ENCODE measurements at regions not wholly inside any gene's neighbourhood (a gene's known extent, or its start where the extent isn't known, plus 50 kb on each side); places are given as distances from the start of the nearest gene placed in this dataset.
"Not testable (repeated sequence)": the region's sequence is repeated elsewhere in the genome, so short reads cannot be mapped to it uniquely, and the experiment has no call there.

DNA sequence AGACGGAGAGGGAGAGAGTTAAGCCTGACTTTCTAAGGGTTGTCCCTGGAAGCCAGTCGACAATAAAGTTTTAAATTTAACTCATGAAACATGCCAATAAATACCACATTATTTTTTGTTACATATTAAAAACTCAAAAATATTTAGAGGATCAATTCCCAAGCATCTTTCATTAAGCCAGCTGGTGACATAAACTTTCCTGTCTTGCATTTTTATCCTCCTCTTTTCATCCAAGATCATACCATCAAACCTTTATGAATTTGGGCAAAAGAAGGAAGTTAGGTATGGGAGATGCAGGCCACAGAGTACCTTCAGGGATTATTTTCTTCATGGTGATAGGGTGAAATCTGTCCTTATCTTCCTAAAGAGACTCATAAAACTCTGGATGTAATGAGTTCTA is 178.3 kb upstream of the FBXL17 start:
- DNase-seq (ENCODE audit: low spot score in 2 of 2) (no peak), ATAC-seq (replicated peaks; ENCODE audit: extremely low read depth, poor library complexity, severe bottlenecking) (no peak)
- Mint-ChIP-seq H3K27ac (ENCODE audit: low read depth) (no peak overlapping the region), H3K9me3 (no peaks in the 10 kb centered on the region), H3K36me3 (ENCODE audit: insufficient read depth) (no peaks in the 10 kb centered on the region), H3K4me3 (no peak overlapping the region), H3K27me3 (peaks cover 13% of the 10 kb centered on the region), H3K4me1 (no peaks in the 10 kb centered on the region)

GRCh38 chr5:108558840-108559239 is 176.9 kb upstream of the FBXL17 start:
- H3K4me3 Mint-ChIP-seq; H3K4me1 Mint-ChIP-seq; H3K9me3 Mint-ChIP-seq; ATAC-seq (replicated peaks; ENCODE audit: extremely low read depth, poor library complexity, severe bottlenecking); DNase-seq (ENCODE audit: low spot score in 2 of 2); H3K27ac Mint-ChIP-seq (ENCODE audit: low read depth); H3K36me3 Mint-ChIP-seq (ENCODE audit: insufficient read depth): not testable (repeated sequence)
- peaks cover 18% of the 10 kb centered on the region for H3K27me3 Mint-ChIP-seq

- H3K9me3 Mint-ChIP-seq; H3K36me3 Mint-ChIP-seq (ENCODE audit: insufficient read depth); DNase-seq (ENCODE audit: low spot score in 2 of 2); H3K4me3 Mint-ChIP-seq; H3K4me1 Mint-ChIP-seq; ATAC-seq (replicated peaks; ENCODE audit: extremely low read depth, poor library complexity, severe bottlenecking); H3K27ac Mint-ChIP-seq (ENCODE audit: low read depth): not testable (repeated sequence)
- peaks cover 18% of the 10 kb centered on the region for H3K27me3 Mint-ChIP-seq
These were observed 176.2 kb upstream of the FBXL17 start for GRCh38 chr5:108558142-108558541.

DNA sequence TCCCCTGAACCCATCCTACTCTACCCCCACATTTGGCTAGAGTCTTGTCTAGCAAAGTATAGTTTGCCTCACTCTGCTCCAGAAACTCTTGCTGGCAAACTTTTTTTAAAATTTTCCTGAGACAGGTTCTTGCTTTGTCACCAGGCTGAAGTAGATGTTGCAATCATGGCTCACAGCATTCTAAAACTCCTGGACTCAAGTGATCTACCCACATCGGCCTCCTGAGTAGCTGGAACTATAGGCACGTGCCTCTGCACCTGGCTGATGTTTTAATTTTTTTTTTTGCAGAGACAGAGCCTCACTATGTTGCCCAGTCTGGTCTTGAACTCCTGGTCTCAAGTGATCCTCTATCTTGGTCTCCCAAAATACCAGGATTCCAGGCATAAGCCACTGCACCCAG is 175.8 kb upstream of the FBXL17 start:
- no peak overlapping the region for H3K4me3 Mint-ChIP-seq
- no peaks in the 10 kb centered on the region for H3K9me3 Mint-ChIP-seq
- no peak for DNase-seq (ENCODE audit: low spot score in 2 of 2)
- no peak overlapping the region for H3K27ac Mint-ChIP-seq (ENCODE audit: low read depth)
- ATAC-seq (replicated peaks; ENCODE audit: extremely low read depth, poor library complexity, severe bottlenecking), result no peak
- no peaks in the 10 kb centered on the region for H3K4me1 Mint-ChIP-seq
- H3K27me3 Mint-ChIP-seq, result peaks cover 15% of the 10 kb centered on the region
- H3K36me3 Mint-ChIP-seq (ENCODE audit: insufficient read depth), result no peaks in the 10 kb centered on the region

GRCh38 chr5:108556441-108557145 is 174.7 kb upstream of the FBXL17 start:
- Mint-ChIP-seq H3K4me1 (no peaks in the 10 kb centered on the region), H3K27ac (ENCODE audit: low read depth) (no peak overlapping the region), H3K36me3 (ENCODE audit: insufficient read depth) (no peaks in the 10 kb centered on the region), H3K4me3 (no peak overlapping the region), H3K27me3 (peaks cover 9% of the 10 kb centered on the region), H3K9me3 (no peaks in the 10 kb centered on the region)
- ATAC-seq (replicated peaks; ENCODE audit: extremely low read depth, poor library complexity, severe bottlenecking) (no peak), DNase-seq (ENCODE audit: low spot score in 2 of 2) (no peak)

DNA sequence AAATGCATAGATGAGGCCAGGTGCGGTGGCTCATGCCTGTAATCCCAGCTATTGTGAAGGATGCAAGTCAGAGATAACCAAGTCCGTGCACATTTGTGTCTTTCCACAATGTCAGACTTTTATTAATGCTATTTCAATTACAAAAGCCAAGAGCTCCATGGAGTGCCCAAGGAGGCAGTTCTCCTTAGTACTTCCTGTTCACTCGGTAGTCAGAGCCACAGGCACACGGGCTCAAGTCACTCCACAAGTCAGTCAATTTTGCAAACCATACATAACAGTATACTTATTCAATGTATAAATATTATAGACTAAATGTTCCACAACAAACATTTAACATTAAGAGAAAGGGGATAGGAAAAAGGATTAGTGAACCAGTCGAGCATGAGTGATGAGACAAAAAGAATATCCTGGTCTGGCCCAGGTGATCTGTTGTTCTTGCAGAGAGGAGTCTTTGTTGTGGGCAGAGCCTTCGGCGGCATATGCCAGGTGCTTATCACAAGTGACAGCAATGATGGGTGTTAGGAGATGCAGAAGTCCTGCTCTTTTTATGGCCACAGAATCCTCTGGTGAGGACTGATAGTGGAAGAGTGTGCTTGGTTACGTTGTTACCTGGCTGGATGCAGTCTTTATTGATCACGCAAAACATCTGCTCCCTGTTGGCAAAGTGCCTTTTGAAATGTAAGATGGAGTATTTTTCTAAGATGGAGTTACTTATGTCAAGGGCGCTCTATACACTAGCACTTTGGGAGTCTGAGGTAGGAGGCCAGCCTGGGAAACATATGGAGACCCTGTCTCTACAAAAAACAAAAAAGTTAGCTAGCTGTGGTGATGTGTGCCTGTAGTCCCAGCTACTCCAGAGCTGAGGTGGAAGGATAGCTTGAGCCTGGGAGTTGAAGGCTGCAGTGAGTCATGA is 167.0 kb upstream of the FBXL17 start:
- Mint-ChIP-seq H3K4me3 (no peak overlapping the region), H3K27me3 (peaks cover 27% of the 10 kb centered on the region), H3K36me3 (ENCODE audit: insufficient read depth) (no peaks in the 10 kb centered on the region), H3K27ac (ENCODE audit: low read depth) (no peak overlapping the region), H3K4me1 (no peaks in the 10 kb centered on the region), H3K9me3 (no peaks in the 10 kb centered on the region)
- ATAC-seq (replicated peaks; ENCODE audit: extremely low read depth, poor library complexity, severe bottlenecking) (no peak), DNase-seq (ENCODE audit: low spot score in 2 of 2) (no peak)

- Mint-ChIP-seq H3K27ac (ENCODE audit: low read depth) (no peak overlapping the region), H3K4me3 (no peak overlapping the region), H3K9me3 (no peaks in the 10 kb centered on the region), H3K27me3 (peaks cover 27% of the 10 kb centered on the region), H3K4me1 (no peaks in the 10 kb centered on the region), H3K36me3 (ENCODE audit: insufficient read depth) (no peaks in the 10 kb centered on the region)
- ATAC-seq (replicated peaks; ENCODE audit: extremely low read depth, poor library complexity, severe bottlenecking) (no peak), DNase-seq (ENCODE audit: low spot score in 2 of 2) (no peak)
These were observed 165.0 kb upstream of the FBXL17 start for GRCh38 chr5:108546939-108547338.

GRCh38 chr5:108545301-108545700 is 163.4 kb upstream of the FBXL17 start:
- H3K27me3 Mint-ChIP-seq, result peaks cover 36% of the 10 kb centered on the region
- no peaks in the 10 kb centered on the region for H3K9me3 Mint-ChIP-seq
- H3K36me3 Mint-ChIP-seq (ENCODE audit: insufficient read depth), result no peaks in the 10 kb centered on the region
- DNase-seq (ENCODE audit: low spot score in 2 of 2) (no peak), ATAC-seq (replicated peaks; ENCODE audit: extremely low read depth, poor library complexity, severe bottlenecking) (no peak)
- no peaks in the 10 kb centered on the region for H3K4me1 Mint-ChIP-seq
- H3K27ac Mint-ChIP-seq (ENCODE audit: low read depth), result no peak overlapping the region
- H3K4me3 Mint-ChIP-seq, result no peak overlapping the region

DNA sequence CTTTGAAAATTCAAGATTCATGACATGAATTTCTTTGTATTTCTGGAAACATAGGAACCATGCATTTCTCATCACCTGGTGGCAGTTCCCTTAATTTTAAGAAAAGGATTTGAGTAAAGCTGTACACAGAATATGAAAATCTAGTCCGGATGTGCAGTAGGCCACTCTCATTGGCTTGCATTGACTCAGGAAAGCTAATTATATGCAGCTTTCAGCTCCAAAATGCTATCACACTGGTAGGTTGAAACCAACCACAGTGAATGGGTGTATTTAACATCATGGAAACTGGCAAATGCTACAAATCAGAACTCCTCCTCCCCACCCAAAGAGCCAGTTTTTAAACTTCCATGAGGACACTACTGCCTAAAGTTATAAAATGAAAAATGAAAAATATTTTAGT is 161.6 kb upstream of the FBXL17 start:
- Mint-ChIP-seq H3K27me3 (peaks cover 44% of the 10 kb centered on the region), H3K9me3 (no peaks in the 10 kb centered on the region), H3K36me3 (ENCODE audit: insufficient read depth) (no peaks in the 10 kb centered on the region), H3K27ac (ENCODE audit: low read depth) (no peak overlapping the region), H3K4me1 (no peaks in the 10 kb centered on the region), H3K4me3 (no peak overlapping the region)
- ATAC-seq (replicated peaks; ENCODE audit: extremely low read depth, poor library complexity, severe bottlenecking), result no peak
- DNase-seq (ENCODE audit: low spot score in 2 of 2), result no peak

GRCh38 chr5:108541836-108542235 is 159.9 kb upstream of the FBXL17 start:
- Mint-ChIP-seq H3K27ac (ENCODE audit: low read depth) (no peak overlapping the region), H3K27me3 (peaks cover 45% of the 10 kb centered on the region), H3K4me3 (no peak overlapping the region), H3K9me3 (no peaks in the 10 kb centered on the region), H3K36me3 (ENCODE audit: insufficient read depth) (no peaks in the 10 kb centered on the region), H3K4me1 (no peaks in the 10 kb centered on the region)
- no peak for DNase-seq (ENCODE audit: low spot score in 2 of 2)
- ATAC-seq (replicated peaks; ENCODE audit: extremely low read depth, poor library complexity, severe bottlenecking), result no peak

DNA sequence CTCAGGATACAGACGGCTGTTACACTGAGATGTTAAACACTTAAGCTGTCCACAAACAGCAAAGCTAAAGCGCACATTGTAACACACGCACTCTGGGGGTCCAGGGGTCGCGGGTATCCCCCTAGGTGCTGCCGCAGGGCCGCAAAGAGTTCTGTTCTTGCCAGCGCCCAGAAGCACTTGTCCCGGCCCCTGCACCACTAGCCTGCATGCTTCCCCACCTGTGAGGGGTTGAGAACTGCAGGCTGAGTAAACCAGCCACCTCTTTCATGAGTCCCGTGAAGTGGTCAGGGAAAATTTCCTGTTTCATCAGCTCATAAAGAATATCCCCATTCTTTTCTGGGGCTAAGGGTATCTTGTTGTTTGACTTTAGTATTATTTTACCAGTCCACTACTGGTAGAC is 154.4 kb upstream of the FBXL17 start:
- DNase-seq (ENCODE audit: low spot score in 2 of 2) (no peak), ATAC-seq (replicated peaks; ENCODE audit: extremely low read depth, poor library complexity, severe bottlenecking) (no peak)
- H3K36me3 Mint-ChIP-seq (ENCODE audit: insufficient read depth), result no peaks in the 10 kb centered on the region
- peaks cover 68% of the 10 kb centered on the region for H3K27me3 Mint-ChIP-seq
- H3K4me3 Mint-ChIP-seq, result no peak overlapping the region
- H3K9me3 Mint-ChIP-seq, result no peaks in the 10 kb centered on the region
- H3K4me1 Mint-ChIP-seq, result no peaks in the 10 kb centered on the region
- no peak overlapping the region for H3K27ac Mint-ChIP-seq (ENCODE audit: low read depth)

GRCh38 chr5:108532129-108532445 is 150.2 kb upstream of the FBXL17 start:
- H3K9me3 Mint-ChIP-seq; ATAC-seq (replicated peaks; ENCODE audit: extremely low read depth, poor library complexity, severe bottlenecking): not testable (repeated sequence)

More at GRCh38 chr5:108532129-108532445, 150.2 kb upstream of the FBXL17 start:
- H3K27me3 Mint-ChIP-seq, result peaks cover 53% of the 10 kb centered on the region
- H3K4me3 Mint-ChIP-seq; H3K36me3 Mint-ChIP-seq (ENCODE audit: insufficient read depth); DNase-seq (ENCODE audit: low spot score in 2 of 2); H3K4me1 Mint-ChIP-seq; H3K27ac Mint-ChIP-seq (ENCODE audit: low read depth): not testable (repeated sequence)
